A549 (cell line): ENCODE measurements at regions not wholly inside any gene's neighbourhood (a gene's known extent, or its start where the extent isn't known, plus 50 kb on each side); places are given as distances from the start of the nearest gene placed in this dataset.

Experiments used
- ATAC-seq, 2 experiments: fragments of 200-7000 bp in 1 of 2; fragments of >200 bp in 1 of 2; cut with Nextera tagmentation in 1 of 2; cut with Tn5 transposase in 1 of 2; 3 replicates each; pipeline versions ENCODE4 v1.8.0 to v1.9.1; 2018 to 2020; ENCODE audit warnings: mild to moderate bottlenecking in 1 of 2, moderate library complexity in 1 of 2
- CTCF ChIA-PET: fragments of 300-600 bp; sonication (Branson Sonifier 250); formaldehyde crosslinking; extraction: SDS; loops from one replicate; lab custom pipeline; 2021; ENCODE audit warnings: antibody characterized with exemption, inconsistent platforms; lab: Yijun Ruan, JAX
- POLR2A ChIA-PET: fragments of 350-600 bp; formaldehyde crosslinking; extraction: SDS; loops from one replicate; lab custom pipeline; 2021; ENCODE audit warnings: antibody characterized with exemption, inconsistent platforms; lab: Yijun Ruan, JAX
- DNase-seq, 2 experiments: peaks; one replicate each; pipeline versions ENCODE4 v3.0.0 to v3.0.0-alpha.2; 2011 to 2016; ENCODE audit warnings: low read depth in 1 of 2, low spot score in 1 of 2
- FAIRE-seq: peaks from 2 replicates; lab custom pipeline; 2011; peaks lifted over from hg19 to GRCh38; lab: Jason Lieb, UNC
- H3K27ac ChIP-seq, 2 experiments: fragments of >200 bp; sonication (Bioruptor Twin); formaldehyde crosslinking; 3 replicates each; pipeline ENCODE4 v1.5.1; 2016 to 2017
- H3K4me1 ChIP-seq: fragments of >200 bp; sonication (Bioruptor Twin); formaldehyde crosslinking; 3 replicates; pipeline ENCODE4 v1.6.1; 2016
- H3K4me2 ChIP-seq: fragments of >200 bp; sonication (Bioruptor Twin); formaldehyde crosslinking; 3 replicates; pipeline ENCODE4 v1.6.1; 2016
- H3K4me3 ChIP-seq: fragments of >200 bp; sonication (Bioruptor Twin); formaldehyde crosslinking; 3 replicates; pipeline ENCODE4 v1.5.1; 2016
- H3K9me3 ChIP-seq: fragments of >200 bp; sonication (Bioruptor Twin); formaldehyde crosslinking; 3 replicates; pipeline ENCODE4 v1.6.1; 2016
- CBX2 ChIP-seq: fragments of 200-600 bp; sonication (generic); IDR thresholded peaks from 2 replicates; pipeline ENCODE4 v1.6.1; 2016; ENCODE audit warnings: low read depth, mild to moderate bottlenecking, borderline replicate concordance
- CBX8 ChIP-seq: fragments of 200-600 bp; sonication (generic); IDR thresholded peaks from 2 replicates; pipeline ENCODE4 v1.6.1; 2016
- CEBPB ChIP-seq, 2 experiments: fragments of >200 bp in 1 of 2; sonication (Bioruptor Twin) in 1 of 2; formaldehyde crosslinking in 1 of 2; IDR thresholded peaks; 2 replicates each; pipeline ENCODE4 v1.6.1; 2012 to 2016
- FOXS1 ChIP-seq: fragments of 250-450 bp; sonication (Bioruptor Pico); IDR thresholded peaks from 2 replicates; pipeline ENCODE4 v1.5.0; 2020; ENCODE audit warnings: mild to moderate bottlenecking, moderate library complexity
- GATA3 ChIP-seq: IDR thresholded peaks from 2 replicates; pipeline ENCODE4 v1.6.1; 2012; ENCODE audit warnings: borderline replicate concordance
- HDAC2 ChIP-seq: fragments of 200-600 bp; sonication (generic); IDR thresholded peaks from 2 replicates; pipeline ENCODE4 v1.6.1; 2016
- HEYL ChIP-seq: fragments of 250-450 bp; sonication (Bioruptor Pico); IDR thresholded peaks from 2 replicates; pipeline ENCODE4 v1.8.0; 2021; ENCODE audit warnings: mild to moderate bottlenecking, moderate library complexity
- HMGXB4 ChIP-seq: fragments of 250-450 bp; sonication (Bioruptor Pico); IDR thresholded peaks from 2 replicates; pipeline ENCODE4 v1.5.0; 2021; ENCODE audit warnings: mild to moderate bottlenecking, moderate library complexity, borderline replicate concordance
- MAZ ChIP-seq: fragments of 150-350 bp; IDR thresholded peaks from 2 replicates; pipeline ENCODE4 v1.6.1; 2014; ENCODE audit warnings: antibody characterized with exemption, low read depth, low read length, borderline replicate concordance
- MYC ChIP-seq: IDR thresholded peaks from 2 replicates; pipeline ENCODE4 v1.6.1; 2012; ENCODE audit warnings: mild to moderate bottlenecking, inconsistent platforms, low read length, improper control_type of control experiment, borderline replicate concordance
- NFE2L2 ChIP-seq: fragments of 150-350 bp; conservative IDR thresholded peaks from 2 replicates; pipeline ENCODE4 v1.6.1; 2014; ENCODE audit warnings: low read length
- RAD21 ChIP-seq, 2 experiments: fragments of >200 bp in 1 of 2; sonication (Bioruptor Twin) in 1 of 2; formaldehyde crosslinking in 1 of 2; IDR thresholded peaks in 1 of 2; conservative IDR thresholded peaks in 1 of 2; 2 replicates in 1 of 2; 3 replicates in 1 of 2; pipeline ENCODE4 v1.6.1; 2012 to 2018; ENCODE audit warnings: inconsistent platforms in 1 of 2
- RCOR1 ChIP-seq: fragments of 150-350 bp; IDR thresholded peaks from 2 replicates; pipeline ENCODE4 v1.6.1; 2014; ENCODE audit warnings: antibody characterized with exemption, low read length, low read depth
- RNF2 ChIP-seq: fragments of 200-600 bp; sonication (generic); IDR thresholded peaks from 2 replicates; pipeline ENCODE4 v1.6.1; 2016; ENCODE audit warnings: low read depth, mild to moderate bottlenecking, antibody characterized with exemption, moderate library complexity, borderline replicate concordance
- TFCP2L1 ChIP-seq: fragments of 250-450 bp; sonication (Bioruptor Pico); IDR thresholded peaks from 2 replicates; pipeline ENCODE4 v1.5.0; 2021; ENCODE audit warnings: mild to moderate bottlenecking
- ZFP36 ChIP-seq: fragments of 450-650 bp; IDR thresholded peaks from 2 replicates; pipeline ENCODE4 v1.6.1; 2014; ENCODE audit warnings: borderline replicate concordance; ENCODE audit not compliant: partially characterized antibody
- ZNF302 ChIP-seq: fragments of 250-450 bp; sonication (Bioruptor Pico); IDR thresholded peaks from 2 replicates; pipeline ENCODE4 v1.9.0; 2021; ENCODE audit warnings: inconsistent platforms, mild to moderate bottlenecking, moderate library complexity
- WGBS: methylation state at CpG from one replicate; pipeline ENCODE4 v1.1.6; 2017; ENCODE audit errors: missing lambda C conversion rate; 5-methylcytosine and 5-hydroxymethylcytosine counted together
- TF ChIP-seq, protein P1 (sequence below): fragments of 250-450 bp; sonication (Bioruptor Pico); IDR thresholded peaks from 2 replicates; pipeline ENCODE4 v1.5.0; 2020; ENCODE audit warnings: low read depth, mild to moderate bottlenecking, moderate library complexity
- TF ChIP-seq, protein P2 (sequence below): fragments of 450-650 bp; IDR thresholded peaks from 2 replicates; pipeline ENCODE4 v1.6.1; 2014; ENCODE audit warnings: antibody characterized with exemption
- TF ChIP-seq, protein P3 (sequence below): fragments of >200 bp; sonication (Bioruptor Twin); formaldehyde crosslinking; IDR thresholded peaks from 2 replicates; pipeline ENCODE4 v1.6.1; 2016

GRCh38 chr13:31944262-31945160, 87.1 kb upstream of the FRY start:
- Histone ChIP-seq H3K27ac (no peak overlapping the region), H3K4me3 (no peak overlapping the region), H3K4me2 (no peak overlapping the region), H3K4me1 (no peaks in the 10 kb centered on the region), H3K9me3 (no peaks in the 10 kb centered on the region)
- DNase-seq: no peak
- FAIRE-seq: no peak
- TF ChIP-seq FOXS1 (CRISPR knock-in tag) (no peak), RCOR1 (no peak), ZFP36 (no peak), NFE2L2 (no peak), HEYL (CRISPR knock-in tag) (no peak), RNF2 (no peak), CEBPB (IDR thresholded peaks at IDR 0.05) (no peak), RAD21 (conservative IDR thresholded peaks at IDR 0.05 in 1 of 2, IDR thresholded peaks at IDR 0.05 in 1 of 2) (no peak), GATA3 (no peak), MYC (no peak), HMGXB4 (CRISPR knock-in tag) (no peak), ZNF302 (CRISPR knock-in tag) (no peak)
- TF ChIP-seq, protein P1, sequence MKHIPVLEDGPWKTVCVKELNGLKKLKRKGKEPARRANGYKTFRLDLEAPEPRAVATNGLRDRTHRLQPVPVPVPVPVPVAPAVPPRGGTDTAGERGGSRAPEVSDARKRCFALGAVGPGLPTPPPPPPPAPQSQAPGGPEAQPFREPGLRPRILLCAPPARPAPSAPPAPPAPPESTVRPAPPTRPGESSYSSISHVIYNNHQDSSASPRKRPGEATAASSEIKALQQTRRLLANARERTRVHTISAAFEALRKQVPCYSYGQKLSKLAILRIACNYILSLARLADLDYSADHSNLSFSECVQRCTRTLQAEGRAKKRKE: no peak
- TF ChIP-seq, protein P2, sequence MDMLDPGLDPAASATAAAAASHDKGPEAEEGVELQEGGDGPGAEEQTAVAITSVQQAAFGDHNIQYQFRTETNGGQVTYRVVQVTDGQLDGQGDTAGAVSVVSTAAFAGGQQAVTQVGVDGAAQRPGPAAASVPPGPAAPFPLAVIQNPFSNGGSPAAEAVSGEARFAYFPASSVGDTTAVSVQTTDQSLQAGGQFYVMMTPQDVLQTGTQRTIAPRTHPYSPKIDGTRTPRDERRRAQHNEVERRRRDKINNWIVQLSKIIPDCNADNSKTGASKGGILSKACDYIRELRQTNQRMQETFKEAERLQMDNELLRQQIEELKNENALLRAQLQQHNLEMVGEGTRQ: no peak
- TF ChIP-seq, protein P3, sequence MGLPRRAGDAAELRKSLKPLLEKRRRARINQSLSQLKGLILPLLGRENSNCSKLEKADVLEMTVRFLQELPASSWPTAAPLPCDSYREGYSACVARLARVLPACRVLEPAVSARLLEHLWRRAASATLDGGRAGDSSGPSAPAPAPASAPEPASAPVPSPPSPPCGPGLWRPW: no peak
- ChIA-PET CTCF (interaction anchor here (0.9 to 1.0 kb wide), 2 partner anchors 34 to 706 kb away, joined by 3 to 4 read pairs; no protein-coding TSS in a partner anchor), POLR2A (no interaction called here)
- no peak for ATAC-seq
- WGBS: 56% methylated on average over 3 of the region's 3 CpGs

GRCh38 chr13:31945202-31945961, 86.2 kb upstream of the FRY start:
- 62% methylated on average over 12 of the region's 14 CpGs for WGBS
- no peak for FAIRE-seq
- Histone ChIP-seq H3K27ac (no peak overlapping the region), H3K4me2 (no peak overlapping the region), H3K4me1 (no peaks in the 10 kb centered on the region), H3K9me3 (no peaks in the 10 kb centered on the region), H3K4me3 (no peak overlapping the region)
- ATAC-seq: no peak
- CTCF ChIA-PET: interaction anchor here (0.9 to 1.0 kb wide), 2 partner anchors 35 to 705 kb away, joined by 3 to 4 read pairs; no protein-coding TSS in a partner anchor
- TF ChIP-seq CBX8 (no peak), TFCP2L1 (CRISPR knock-in tag) (no peak), MAZ (no peak), RNF2 (no peak), HDAC2 (no peak), ZFP36 (no peak), CBX2 (no peak)
- DNase-seq: peak in 1 of 2 experiments; percentile 10
- POLR2A ChIA-PET: no interaction called here
